ENCODE measurements at regions not wholly inside any gene's neighbourhood (a gene's known extent, or its start where the extent isn't known, plus 50 kb on each side); places are given as distances from the start of the nearest gene placed in this dataset.

DNA sequence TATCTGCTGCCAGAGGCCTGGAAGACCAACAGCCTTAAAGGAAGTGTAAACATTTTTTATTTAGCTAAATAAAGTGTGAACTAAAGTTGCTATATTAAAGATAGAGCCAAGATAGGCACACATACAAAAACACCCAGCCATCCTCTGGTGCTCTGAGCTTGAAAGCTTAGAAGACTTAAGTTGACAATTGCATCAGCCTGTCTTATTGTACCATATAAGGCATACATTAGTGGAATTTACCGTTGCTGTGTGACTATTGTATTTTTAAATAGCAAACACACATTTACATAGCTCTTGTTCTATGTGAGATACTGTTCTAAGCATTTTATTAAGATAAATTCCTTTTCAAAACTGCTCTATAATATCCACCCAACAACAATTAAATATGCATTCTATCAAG is 736.6 kb upstream of the ZEB2 start:
- no peaks in the 10 kb centered on the region for H3K4me1 ChIP-seq (ENCODE audit: control insufficient read depth in 1 of 2, insufficient read depth in 2 of 2, low read length in 2 of 2)
- no peaks in the 10 kb centered on the region for H3K9me3 ChIP-seq (ENCODE audit: control insufficient read depth in 1 of 2, low read length in 2 of 2)
- no peak overlapping the region for H3K4me3 ChIP-seq (ENCODE audit: low read depth in 1 of 2, low read length in 2 of 2)
- no peaks in the 10 kb centered on the region for H3K36me3 ChIP-seq (ENCODE audit: control insufficient read depth in 1 of 2, insufficient read depth in 2 of 2, low read length in 2 of 2)
- H3K27me3 ChIP-seq (ENCODE audit: low read depth, low read length): no peaks in the 10 kb centered on the region
- no peak overlapping the region for H3K27ac ChIP-seq (ENCODE audit: low read length)

DNA sequence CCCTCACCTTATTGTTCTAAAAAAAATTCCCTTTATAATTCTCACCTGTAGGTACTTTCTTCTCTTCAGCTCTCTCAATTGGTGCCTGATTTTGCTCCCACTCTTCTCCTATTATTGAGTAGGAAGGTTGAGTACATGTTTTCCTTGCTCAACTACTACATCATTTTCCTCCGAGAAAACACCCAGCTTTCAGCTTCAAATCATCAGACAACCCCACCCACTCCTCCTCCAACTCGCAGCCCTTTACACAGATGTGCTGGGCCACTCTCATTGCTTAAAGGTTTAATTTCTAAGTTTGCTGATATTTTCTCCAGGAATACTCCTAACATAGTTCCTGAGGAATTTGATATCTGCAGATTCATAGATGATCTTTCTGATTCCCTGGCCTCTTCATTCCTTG is 734.4 kb upstream of the ZEB2 start:
- H3K27me3 ChIP-seq (ENCODE audit: low read depth, low read length): no peaks in the 10 kb centered on the region
- no peaks in the 10 kb centered on the region for H3K4me1 ChIP-seq (ENCODE audit: control insufficient read depth in 1 of 2, insufficient read depth in 2 of 2, low read length in 2 of 2)
- no peaks in the 10 kb centered on the region for H3K9me3 ChIP-seq (ENCODE audit: control insufficient read depth in 1 of 2, low read length in 2 of 2)
- no peaks in the 10 kb centered on the region for H3K36me3 ChIP-seq (ENCODE audit: control insufficient read depth in 1 of 2, insufficient read depth in 2 of 2, low read length in 2 of 2)
- H3K27ac ChIP-seq (ENCODE audit: low read length): no peak overlapping the region
- no peak overlapping the region for H3K4me3 ChIP-seq (ENCODE audit: low read depth in 1 of 2, low read length in 2 of 2)

DNA sequence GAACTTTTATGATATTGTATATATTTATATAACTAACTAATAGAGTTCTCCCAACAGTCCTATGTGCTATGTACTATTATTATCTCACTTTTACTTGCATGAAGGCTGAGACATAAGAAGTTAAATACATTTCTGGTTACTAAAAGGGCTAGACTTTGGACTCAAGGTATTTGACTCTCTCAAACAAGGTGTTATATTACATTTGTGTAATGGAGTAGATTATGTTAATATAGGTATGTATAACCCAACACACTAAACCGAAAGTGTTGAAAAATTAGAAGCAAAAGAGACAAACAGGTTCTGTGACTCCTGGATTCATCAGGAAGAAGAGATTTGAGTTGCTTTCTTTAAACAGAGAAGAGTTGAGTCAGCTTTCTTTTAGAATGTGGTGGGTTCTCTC is 733.6 kb upstream of the ZEB2 start:
- Histone ChIP-seq H3K36me3 (ENCODE audit: control insufficient read depth in 1 of 2, insufficient read depth in 2 of 2, low read length in 2 of 2) (no peaks in the 10 kb centered on the region), H3K9me3 (ENCODE audit: control insufficient read depth in 1 of 2, low read length in 2 of 2) (no peaks in the 10 kb centered on the region), H3K27me3 (ENCODE audit: low read depth, low read length) (no peaks in the 10 kb centered on the region), H3K4me3 (ENCODE audit: low read depth in 1 of 2, low read length in 2 of 2) (no peak overlapping the region), H3K4me1 (ENCODE audit: control insufficient read depth in 1 of 2, insufficient read depth in 2 of 2, low read length in 2 of 2) (no peaks in the 10 kb centered on the region), H3K27ac (ENCODE audit: low read length) (no peak overlapping the region)

DNA sequence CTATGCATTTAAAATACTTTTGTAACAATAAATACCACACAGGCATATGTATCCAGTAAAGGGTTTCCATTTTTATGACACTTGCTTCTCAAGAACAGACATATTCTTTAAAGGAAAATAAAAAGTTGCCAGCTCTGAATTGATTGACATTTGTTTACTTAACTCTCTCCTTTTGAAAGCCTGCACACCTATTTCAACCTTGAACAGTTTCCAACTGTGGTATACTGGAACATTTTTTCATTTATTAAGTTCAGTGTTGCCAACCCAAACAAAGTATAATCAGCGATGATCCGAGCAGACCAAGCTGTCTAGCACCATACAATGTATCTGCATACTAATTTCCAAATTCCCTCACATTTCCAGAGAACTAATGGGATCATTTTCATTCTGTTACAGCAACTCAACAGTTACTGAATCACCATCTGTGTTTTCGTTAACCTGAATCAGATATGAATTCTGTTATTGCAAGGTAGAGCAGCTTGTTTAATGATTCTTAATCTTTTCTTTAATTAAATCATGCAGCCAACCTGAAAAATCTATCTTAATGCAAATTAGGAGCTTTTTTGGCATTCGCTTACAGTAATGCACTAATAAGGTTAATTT is 725.5 kb upstream of the ZEB2 start:
- no peaks in the 10 kb centered on the region for H3K4me1 ChIP-seq (ENCODE audit: control insufficient read depth in 1 of 2, insufficient read depth in 2 of 2, low read length in 2 of 2)
- H3K4me3 ChIP-seq (ENCODE audit: low read depth in 1 of 2, low read length in 2 of 2): no peak overlapping the region
- no peaks in the 10 kb centered on the region for H3K27me3 ChIP-seq (ENCODE audit: low read depth, low read length)
- no peak overlapping the region for H3K27ac ChIP-seq (ENCODE audit: low read length)
- no peaks in the 10 kb centered on the region for H3K9me3 ChIP-seq (ENCODE audit: control insufficient read depth in 1 of 2, low read length in 2 of 2)
- no peaks in the 10 kb centered on the region for H3K36me3 ChIP-seq (ENCODE audit: control insufficient read depth in 1 of 2, insufficient read depth in 2 of 2, low read length in 2 of 2)

DNA sequence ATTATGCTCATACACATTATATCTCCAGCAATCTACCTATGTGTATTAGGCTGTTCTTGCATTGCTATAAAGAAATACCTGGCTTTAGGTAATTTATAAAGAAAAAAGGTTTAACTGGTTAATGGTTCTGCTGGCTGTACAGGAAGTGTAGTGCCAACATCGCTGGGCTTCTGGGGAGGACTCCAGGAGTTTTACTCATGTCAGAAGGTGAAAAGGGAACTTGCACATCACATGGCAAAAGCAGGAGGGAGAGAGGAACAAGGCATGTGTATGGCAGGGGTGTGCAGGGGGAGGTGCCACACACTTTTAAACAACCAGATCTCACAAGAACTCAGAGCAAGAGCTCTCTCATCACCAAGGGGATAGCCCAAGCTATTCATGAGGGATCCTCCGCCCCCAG is 715.4 kb upstream of the ZEB2 start:
- no peaks in the 10 kb centered on the region for H3K9me3 ChIP-seq (ENCODE audit: control insufficient read depth in 1 of 2, low read length in 2 of 2)
- no peaks in the 10 kb centered on the region for H3K4me1 ChIP-seq (ENCODE audit: control insufficient read depth in 1 of 2, insufficient read depth in 2 of 2, low read length in 2 of 2)
- H3K4me3 ChIP-seq (ENCODE audit: low read depth in 1 of 2, low read length in 2 of 2): no peak overlapping the region
- no peak overlapping the region for H3K27ac ChIP-seq (ENCODE audit: low read length)
- H3K27me3 ChIP-seq (ENCODE audit: low read depth, low read length): no peaks in the 10 kb centered on the region
- no peaks in the 10 kb centered on the region for H3K36me3 ChIP-seq (ENCODE audit: control insufficient read depth in 1 of 2, insufficient read depth in 2 of 2, low read length in 2 of 2)

DNA sequence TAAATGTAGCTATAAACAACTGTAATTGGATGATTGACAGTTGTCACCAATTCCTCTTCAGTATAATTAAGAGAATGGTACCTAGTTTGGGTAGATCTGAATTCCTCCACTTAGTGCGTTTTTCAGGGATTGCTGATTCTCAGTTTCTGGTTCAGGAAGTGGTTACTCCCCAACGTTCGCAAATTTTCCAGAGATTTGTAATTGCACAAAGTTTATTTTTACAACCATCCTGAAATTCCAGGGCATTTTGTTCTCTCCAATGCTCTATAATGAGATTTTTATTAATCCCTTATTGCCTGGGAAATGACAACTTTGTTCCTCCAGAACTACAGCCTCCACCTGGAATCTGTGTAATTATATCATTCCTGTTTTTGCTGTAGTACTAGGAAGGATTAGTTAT is 710.6 kb upstream of the ZEB2 start:
- Histone ChIP-seq H3K4me1 (ENCODE audit: control insufficient read depth in 1 of 2, insufficient read depth in 2 of 2, low read length in 2 of 2) (no peaks in the 10 kb centered on the region), H3K27me3 (ENCODE audit: low read depth, low read length) (no peaks in the 10 kb centered on the region), H3K9me3 (ENCODE audit: control insufficient read depth in 1 of 2, low read length in 2 of 2) (no peaks in the 10 kb centered on the region), H3K4me3 (ENCODE audit: low read depth in 1 of 2, low read length in 2 of 2) (no peak overlapping the region), H3K36me3 (ENCODE audit: control insufficient read depth in 1 of 2, insufficient read depth in 2 of 2, low read length in 2 of 2) (no peaks in the 10 kb centered on the region), H3K27ac (ENCODE audit: low read length) (no peak overlapping the region)

DNA sequence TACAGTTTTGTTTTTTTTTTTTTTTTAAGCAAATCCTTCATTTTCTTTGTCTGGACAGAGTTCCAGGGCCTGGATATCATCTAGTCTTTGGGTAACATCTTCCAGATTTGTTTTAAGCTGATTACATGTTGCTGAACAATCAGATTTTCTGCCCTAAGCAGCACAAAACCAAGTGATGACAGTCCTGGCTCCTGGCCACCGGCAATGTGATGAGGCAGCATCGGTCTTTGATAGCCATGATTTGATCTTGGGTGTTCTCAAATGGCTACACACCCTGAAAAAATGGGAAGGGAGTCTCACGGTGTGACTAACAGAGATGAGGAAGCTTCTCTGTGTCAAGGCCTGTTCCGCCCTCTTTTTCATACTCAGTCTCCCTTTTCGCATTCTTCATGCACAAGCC is 708.6 kb upstream of the ZEB2 start:
- no peaks in the 10 kb centered on the region for H3K36me3 ChIP-seq (ENCODE audit: control insufficient read depth in 1 of 2, insufficient read depth in 2 of 2, low read length in 2 of 2)
- no peak overlapping the region for H3K4me3 ChIP-seq (ENCODE audit: low read depth in 1 of 2, low read length in 2 of 2)
- H3K9me3 ChIP-seq (ENCODE audit: control insufficient read depth in 1 of 2, low read length in 2 of 2): no peaks in the 10 kb centered on the region
- no peaks in the 10 kb centered on the region for H3K4me1 ChIP-seq (ENCODE audit: control insufficient read depth in 1 of 2, insufficient read depth in 2 of 2, low read length in 2 of 2)
- no peaks in the 10 kb centered on the region for H3K27me3 ChIP-seq (ENCODE audit: low read depth, low read length)
- H3K27ac ChIP-seq (ENCODE audit: low read length): no peak overlapping the region

DNA sequence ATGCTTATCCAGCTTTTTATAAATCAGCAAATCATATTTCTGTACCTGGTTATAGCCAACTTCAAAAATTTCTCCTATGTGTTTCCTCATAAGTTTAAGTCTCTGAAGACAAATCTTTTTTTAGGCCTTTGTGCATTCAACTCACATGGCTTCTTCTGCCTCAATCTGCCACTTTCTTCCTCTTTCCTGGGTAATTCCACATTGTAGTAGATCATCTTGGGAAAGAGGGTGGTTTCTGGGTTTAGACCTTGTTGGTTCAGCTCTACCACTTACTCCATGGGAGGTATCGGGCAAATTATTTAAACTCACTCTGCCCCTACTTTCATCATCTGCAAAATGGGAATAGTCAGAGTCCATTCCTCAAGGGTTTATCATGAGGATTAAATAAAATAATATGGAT is 707.0 kb upstream of the ZEB2 start:
- Histone ChIP-seq H3K27me3 (ENCODE audit: low read depth, low read length) (no peaks in the 10 kb centered on the region), H3K27ac (ENCODE audit: low read length) (no peak overlapping the region), H3K36me3 (ENCODE audit: control insufficient read depth in 1 of 2, insufficient read depth in 2 of 2, low read length in 2 of 2) (no peaks in the 10 kb centered on the region), H3K4me3 (ENCODE audit: low read depth in 1 of 2, low read length in 2 of 2) (no peak overlapping the region), H3K9me3 (ENCODE audit: control insufficient read depth in 1 of 2, low read length in 2 of 2) (no peaks in the 10 kb centered on the region), H3K4me1 (ENCODE audit: control insufficient read depth in 1 of 2, insufficient read depth in 2 of 2, low read length in 2 of 2) (no peaks in the 10 kb centered on the region)

DNA sequence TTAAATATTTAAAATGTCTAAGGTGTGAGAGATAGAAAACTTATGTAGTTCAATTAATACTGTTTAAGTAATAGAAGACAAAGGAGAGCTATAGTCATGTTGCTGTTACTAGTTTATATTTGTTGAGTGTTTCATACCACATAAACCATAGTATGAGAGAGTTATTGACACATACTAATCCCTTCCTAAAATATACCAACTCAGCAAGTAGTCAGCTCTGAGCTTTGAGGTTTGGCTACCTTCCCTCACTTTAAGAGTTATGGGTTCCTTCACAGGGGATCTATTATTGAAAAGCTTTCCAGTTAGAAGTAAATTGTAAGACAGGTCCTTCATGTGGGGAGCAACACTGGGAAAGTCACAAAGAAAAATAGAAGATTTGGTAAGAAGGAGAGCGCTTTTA is 701.6 kb upstream of the ZEB2 start:
- Histone ChIP-seq H3K36me3 (ENCODE audit: control insufficient read depth in 1 of 2, insufficient read depth in 2 of 2, low read length in 2 of 2) (no peaks in the 10 kb centered on the region), H3K4me3 (ENCODE audit: low read depth in 1 of 2, low read length in 2 of 2) (no peak overlapping the region), H3K27me3 (ENCODE audit: low read depth, low read length) (no peaks in the 10 kb centered on the region)

DNA sequence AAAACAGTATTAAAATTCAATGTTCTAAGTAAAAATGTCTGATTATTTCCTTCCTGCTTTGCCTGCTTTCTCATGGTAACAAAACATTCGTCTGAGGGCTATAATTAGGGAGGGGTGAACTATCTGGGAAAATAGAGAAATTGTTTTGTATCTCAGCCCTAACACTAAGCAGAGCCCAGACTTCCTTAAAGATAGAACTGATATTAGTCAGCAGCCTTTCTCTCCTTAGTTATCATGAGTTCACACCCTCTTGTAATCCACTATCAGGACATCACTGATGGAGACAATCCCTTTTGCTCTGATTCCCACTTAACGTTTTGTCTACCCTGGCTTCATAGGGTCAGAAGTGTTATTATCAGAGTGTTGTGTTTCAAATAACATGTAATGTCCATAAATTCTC is 701.1 kb upstream of the ZEB2 start:
- no peak overlapping the region for H3K4me3 ChIP-seq (ENCODE audit: low read depth in 1 of 2, low read length in 2 of 2)
- H3K9me3 ChIP-seq (ENCODE audit: control insufficient read depth in 1 of 2, low read length in 2 of 2): no peaks in the 10 kb centered on the region
- no peaks in the 10 kb centered on the region for H3K27me3 ChIP-seq (ENCODE audit: low read depth, low read length)
- no peaks in the 10 kb centered on the region for H3K4me1 ChIP-seq (ENCODE audit: control insufficient read depth in 1 of 2, insufficient read depth in 2 of 2, low read length in 2 of 2)
- no peaks in the 10 kb centered on the region for H3K36me3 ChIP-seq (ENCODE audit: control insufficient read depth in 1 of 2, insufficient read depth in 2 of 2, low read length in 2 of 2)
- H3K27ac ChIP-seq (ENCODE audit: low read length): no peak overlapping the region

More for the DNA sequence above, 701.6 kb upstream of the ZEB2 start:
- H3K9me3 ChIP-seq (ENCODE audit: control insufficient read depth in 1 of 2, low read length in 2 of 2): no peaks in the 10 kb centered on the region
- no peaks in the 10 kb centered on the region for H3K4me1 ChIP-seq (ENCODE audit: control insufficient read depth in 1 of 2, insufficient read depth in 2 of 2, low read length in 2 of 2)
- no peak overlapping the region for H3K27ac ChIP-seq (ENCODE audit: low read length)

DNA sequence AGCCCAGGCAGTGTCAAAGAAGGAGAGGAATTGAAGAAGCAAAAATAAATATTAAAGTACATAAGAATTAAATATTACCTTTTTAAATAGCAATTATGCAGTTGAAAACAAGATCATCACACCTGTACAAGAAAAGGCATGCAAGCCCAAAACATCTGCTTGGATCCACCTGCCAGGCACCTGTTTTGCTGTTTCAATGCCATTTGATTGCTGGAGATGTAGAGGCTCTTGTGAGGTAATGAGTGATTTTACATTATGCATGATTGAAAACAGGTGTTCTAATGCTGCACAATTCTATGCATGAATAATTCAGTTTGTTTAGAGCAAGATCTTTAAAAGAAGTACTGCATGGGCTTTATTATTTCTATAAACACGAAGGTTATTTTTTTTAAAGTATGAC is 700.6 kb upstream of the ZEB2 start:
- Histone ChIP-seq H3K4me1 (ENCODE audit: control insufficient read depth in 1 of 2, insufficient read depth in 2 of 2, low read length in 2 of 2) (no peaks in the 10 kb centered on the region), H3K4me3 (ENCODE audit: low read depth in 1 of 2, low read length in 2 of 2) (no peak overlapping the region), H3K27ac (ENCODE audit: low read length) (no peak overlapping the region), H3K9me3 (ENCODE audit: control insufficient read depth in 1 of 2, low read length in 2 of 2) (no peaks in the 10 kb centered on the region), H3K36me3 (ENCODE audit: control insufficient read depth in 1 of 2, insufficient read depth in 2 of 2, low read length in 2 of 2) (no peaks in the 10 kb centered on the region), H3K27me3 (ENCODE audit: low read depth, low read length) (no peaks in the 10 kb centered on the region)

DNA sequence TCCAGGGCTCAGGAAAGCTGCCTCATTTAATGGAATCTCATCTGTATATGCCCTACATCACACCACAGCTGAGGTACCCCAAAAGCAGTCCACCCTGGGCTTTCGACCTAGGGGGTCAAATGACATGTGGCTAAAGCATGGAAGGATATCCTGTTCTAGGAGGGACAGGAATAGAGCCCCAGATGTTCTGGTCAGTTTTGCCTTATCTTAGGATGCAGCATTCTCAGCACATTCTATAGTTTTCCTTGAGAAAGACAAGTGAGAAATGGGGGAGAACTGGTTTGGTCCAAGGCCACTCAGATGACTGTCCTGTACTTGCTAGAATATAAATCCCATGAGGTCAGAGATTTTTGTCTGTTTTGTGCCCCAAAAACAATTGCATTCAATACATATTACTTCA is 688.0 kb upstream of the ZEB2 start:
- Histone ChIP-seq H3K4me1 (ENCODE audit: control insufficient read depth in 1 of 2, insufficient read depth in 2 of 2, low read length in 2 of 2) (no peaks in the 10 kb centered on the region), H3K27me3 (ENCODE audit: low read depth, low read length) (no peaks in the 10 kb centered on the region), H3K4me3 (ENCODE audit: low read depth in 1 of 2, low read length in 2 of 2) (no peak overlapping the region), H3K36me3 (ENCODE audit: control insufficient read depth in 1 of 2, insufficient read depth in 2 of 2, low read length in 2 of 2) (no peaks in the 10 kb centered on the region), H3K9me3 (ENCODE audit: control insufficient read depth in 1 of 2, low read length in 2 of 2) (peaks cover 0 to 7% of the 10 kb centered on the region in 2 donors), H3K27ac (ENCODE audit: low read length) (no peak overlapping the region)

All from muscle layer of duodenum (tissue), 2 donors.